ENCODE measurements at regions not wholly inside any gene's neighbourhood (a gene's known extent, or its start where the extent isn't known, plus 50 kb on each side); places are given as distances from the start of the nearest gene placed in this dataset.
"Not testable (repeated sequence)": the region's sequence is repeated elsewhere in the genome, so short reads cannot be mapped to it uniquely, and the experiment has no call there.

GRCh38 chrX:35499071-35499862, 298.9 kb upstream of the MAGEB16 start:
- no peak for TF ChIP-seq CTCF (IDR thresholded peaks at IDR 0.05)
- ATAC-seq (no peak), DNase-seq (no peak)
- no peaks in the 10 kb centered on the region for H3K36me3 ChIP-seq
- H3K9me3 ChIP-seq, result peaks cover 0 to 6% (median 0%) of the 10 kb centered on the region in 11 donors
- intact Hi-C loops (cut with DNase I), result no loop called here
- no peak overlapping the region for H3K4me3 ChIP-seq
- no peak overlapping the region for H3K27ac ChIP-seq
- no peaks in the 10 kb centered on the region for H3K4me1 ChIP-seq
- H3K27me3 ChIP-seq, result peaks cover 0 to 8% (median 0%) of the 10 kb centered on the region in 7 donors
- 94 to 96% methylated on average over 14 to 43 of the region's 55 CpGs for WGBS, 2 donors

GRCh38 chrX:35507701-35508100, 290.4 kb upstream of the MAGEB16 start:
- no peaks in the 10 kb centered on the region for H3K9me3 ChIP-seq

GRCh38 chrX:35548003-35548402, 250.1 kb upstream of the MAGEB16 start:
- H3K4me1 ChIP-seq; H3K27me3 ChIP-seq; H3K27ac ChIP-seq; intact Hi-C loops (cut with DNase I); DNase-seq; H3K4me3 ChIP-seq; ATAC-seq; H3K36me3 ChIP-seq: not testable (repeated sequence)
- peaks cover 0 to 11% (median 0%) of the 10 kb centered on the region in 11 donors for H3K9me3 ChIP-seq
- 90 to 91% methylated on average over 8 of the region's 8 CpGs for WGBS, 2 donors

More at GRCh38 chrX:35507701-35508100, 290.4 kb upstream of the MAGEB16 start:
- H3K36me3 ChIP-seq, result no peaks in the 10 kb centered on the region
- no peaks in the 10 kb centered on the region for H3K4me1 ChIP-seq
- no peak for DNase-seq
- TF ChIP-seq CTCF (IDR thresholded peaks at IDR 0.05), result no peak
- WGBS, 2 donors, result 68 to 73% methylated on average over 3 of the region's 3 CpGs
- H3K4me3 ChIP-seq, result no peak overlapping the region
- ATAC-seq, result no peak
- intact Hi-C loops (cut with DNase I), result no loop called here
- peaks cover 0 to 3% (median 0%) of the 10 kb centered on the region in 7 donors for H3K27me3 ChIP-seq
- no peak overlapping the region for H3K27ac ChIP-seq

- H3K27ac ChIP-seq, result no peak overlapping the region
- DNase-seq (no peak), ATAC-seq (no peak)
- no peak for TF ChIP-seq CTCF (IDR thresholded peaks at IDR 0.05)
- no peaks in the 10 kb centered on the region for H3K4me1 ChIP-seq
- WGBS, 2 donors, result 92% methylated on average over 1 of the region's 1 CpG
- no peaks in the 10 kb centered on the region for H3K9me3 ChIP-seq
- no peaks in the 10 kb centered on the region for H3K36me3 ChIP-seq
- no peak overlapping the region for H3K4me3 ChIP-seq
- intact Hi-C loops (cut with DNase I), result no loop called here
- H3K27me3 ChIP-seq, result no peaks in the 10 kb centered on the region
Observed at GRCh38 chrX:35557916-35558315, 240.2 kb upstream of the MAGEB16 start.

GRCh38 chrX:35561985-35562384, 236.2 kb upstream of the MAGEB16 start:
- intact Hi-C loops (cut with DNase I), result no loop called here
- Histone ChIP-seq H3K27ac (no peak overlapping the region), H3K4me1 (no peaks in the 10 kb centered on the region), H3K27me3 (no peaks in the 10 kb centered on the region), H3K36me3 (no peaks in the 10 kb centered on the region), H3K4me3 (no peak overlapping the region), H3K9me3 (no peaks in the 10 kb centered on the region)
- DNase-seq (no peak), ATAC-seq (no peak)
- TF ChIP-seq CTCF (IDR thresholded peaks at IDR 0.05), result no peak
- WGBS, 2 donors, result 88 to 90% methylated on average over 1 of the region's 1 CpG

Data from heart right ventricle (tissue), 16 donors.